ENCODE measurements at regions not wholly inside any gene's neighbourhood (a gene's known extent, or its start where the extent isn't known, plus 50 kb on each side); places are given as distances from the start of the nearest gene placed in this dataset.
A peak's percentile ranks its signal among the peaks of the same experiment; 100 is the strongest.

GRCh38 chr5:79871364-79872120 is 119.5 kb downstream of the MTX3 start:
- no peak for DNase-seq (ENCODE audit: low read depth)

GRCh38 chr5:79868163-79868670 is 122.8 kb downstream of the MTX3 start:
- DNase-seq (ENCODE audit: low read depth) = no peak

- no peak for DNase-seq (ENCODE audit: low read depth)
Observed at GRCh38 chr5:79865579-79865978, 125.5 kb downstream of the MTX3 start.

GRCh38 chr5:79864364-79864763 is 126.7 kb downstream of the MTX3 start:
- DNase-seq (ENCODE audit: low read depth) = no peak

- no peak for DNase-seq (ENCODE audit: low read depth)
Observed at GRCh38 chr5:79859588-79859987, 131.5 kb downstream of the MTX3 start.

- no peak for DNase-seq (ENCODE audit: low read depth)
Observed at GRCh38 chr5:79858410-79858723, 132.7 kb downstream of the MTX3 start.

- peak; percentile 63 for DNase-seq (ENCODE audit: low read depth)
Observed at GRCh38 chr5:79857714-79858409, 133.2 kb downstream of the MTX3 start.

- DNase-seq (ENCODE audit: low read depth) = no peak
Observed at GRCh38 chr5:79856456-79857055, 134.5 kb downstream of the MTX3 start.

GRCh38 chr5:79853676-79854418 is 137.2 kb downstream of the MTX3 start:
- DNase-seq (ENCODE audit: low read depth) = peak; percentile 76

- no peak for DNase-seq (ENCODE audit: low read depth)
Observed at GRCh38 chr5:79853028-79853427, 138.0 kb downstream of the MTX3 start.

GRCh38 chr5:79851391-79851863 is 139.6 kb downstream of the MTX3 start:
- DNase-seq (ENCODE audit: low read depth) = no peak

- DNase-seq (ENCODE audit: low read depth) = no peak
Observed at GRCh38 chr5:79850941-79851340, 140.1 kb downstream of the MTX3 start.

GRCh38 chr5:79850316-79850822 is 140.7 kb downstream of the MTX3 start:
- DNase-seq (ENCODE audit: low read depth) = no peak

GRCh38 chr5:79849486-79850315 is 141.4 kb downstream of the MTX3 start:
- no peak for DNase-seq (ENCODE audit: low read depth)

Measured in ELR (cell line).